Sigmoid colon (tissue), 4 donors: ENCODE measurements at regions not wholly inside any gene's neighbourhood (a gene's known extent, or its start where the extent isn't known, plus 50 kb on each side); places are given as distances from the start of the nearest gene placed in this dataset.

Source experiments
- CTCF ChIP-seq, 4 experiments: fragments of 450-650 bp in 3 of 4; fragments of 200-600 bp in 1 of 4; IDR thresholded peaks; one replicate each; pipeline ENCODE4 v1.5.1; 2016 to 2019; ENCODE audit warnings: antibody characterized with exemption in 4 of 4, mild to moderate bottlenecking in 3 of 4, moderate library complexity in 2 of 4
- POLR2A ChIP-seq, 2 donors: fragments of 450-650 bp; IDR thresholded peaks; one replicate each; pipeline ENCODE4 v1.6.1; 2016; ENCODE audit warnings: antibody characterized with exemption in 2 of 2, mild to moderate bottlenecking in 2 of 2, moderate library complexity in 2 of 2
- POLR2AphosphoS5 ChIP-seq, 4 donors: sonication (generic); formaldehyde crosslinking; IDR thresholded peaks; one replicate each; pipeline ENCODE4 v1.6.1; 2017; ENCODE audit warnings: antibody characterized with exemption in 4 of 4

- TF ChIP-seq POLR2A (IDR thresholded peaks at IDR 0.05) (no peak), CTCF (IDR thresholded peaks at IDR 0.05) (no peak), POLR2AphosphoS5 (IDR thresholded peaks at IDR 0.05) (no peak)
Observed at GRCh38 chr4:143784567-143784966, 84.1 kb upstream of the FREM3 start.
